ENCODE measurements at regions not wholly inside any gene's neighbourhood (a gene's known extent, or its start where the extent isn't known, plus 50 kb on each side); places are given as distances from the start of the nearest gene placed in this dataset.

DNA sequence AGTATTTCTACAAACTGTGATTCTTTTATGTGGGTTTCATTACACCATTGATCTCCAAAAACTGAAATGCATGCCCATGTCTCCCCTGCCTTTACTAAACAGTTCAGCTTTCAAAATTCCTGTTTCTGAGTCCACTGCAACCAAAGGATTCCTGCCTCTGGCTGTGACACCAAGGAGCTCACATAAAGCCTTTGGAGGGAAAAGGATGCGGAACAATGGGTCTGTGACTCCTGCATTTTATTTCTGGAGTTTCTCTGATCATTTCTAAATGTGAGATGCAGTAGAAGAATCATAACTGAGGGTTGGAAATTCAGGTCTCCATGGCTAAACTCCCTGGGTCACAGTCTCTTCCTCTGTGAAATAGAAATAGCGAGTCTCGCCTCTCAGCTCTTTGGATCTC, 149.5 kb downstream of the MEX3B start:
- DNase-seq = no peak
- H3K36me3 ChIP-seq = no peaks in the 10 kb centered on the region
- 81 to 97% methylated on average over 3 of the region's 3 CpGs for WGBS, 2 donors
- no peaks in the 10 kb centered on the region for H3K9me3 ChIP-seq
- no peak overlapping the region for H3K4me3 ChIP-seq
- no peaks in the 10 kb centered on the region for H3K27me3 ChIP-seq
- H3K27ac ChIP-seq = no peak overlapping the region
- no peak for TF ChIP-seq POLR2A (IDR thresholded peaks at IDR 0.05)
- TF ChIP-seq, protein P1, sequence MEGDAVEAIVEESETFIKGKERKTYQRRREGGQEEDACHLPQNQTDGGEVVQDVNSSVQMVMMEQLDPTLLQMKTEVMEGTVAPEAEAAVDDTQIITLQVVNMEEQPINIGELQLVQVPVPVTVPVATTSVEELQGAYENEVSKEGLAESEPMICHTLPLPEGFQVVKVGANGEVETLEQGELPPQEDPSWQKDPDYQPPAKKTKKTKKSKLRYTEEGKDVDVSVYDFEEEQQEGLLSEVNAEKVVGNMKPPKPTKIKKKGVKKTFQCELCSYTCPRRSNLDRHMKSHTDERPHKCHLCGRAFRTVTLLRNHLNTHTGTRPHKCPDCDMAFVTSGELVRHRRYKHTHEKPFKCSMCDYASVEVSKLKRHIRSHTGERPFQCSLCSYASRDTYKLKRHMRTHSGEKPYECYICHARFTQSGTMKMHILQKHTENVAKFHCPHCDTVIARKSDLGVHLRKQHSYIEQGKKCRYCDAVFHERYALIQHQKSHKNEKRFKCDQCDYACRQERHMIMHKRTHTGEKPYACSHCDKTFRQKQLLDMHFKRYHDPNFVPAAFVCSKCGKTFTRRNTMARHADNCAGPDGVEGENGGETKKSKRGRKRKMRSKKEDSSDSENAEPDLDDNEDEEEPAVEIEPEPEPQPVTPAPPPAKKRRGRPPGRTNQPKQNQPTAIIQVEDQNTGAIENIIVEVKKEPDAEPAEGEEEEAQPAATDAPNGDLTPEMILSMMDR (IDR thresholded peaks at IDR 0.05) = no peak
- H3K4me1 ChIP-seq = no peaks in the 10 kb centered on the region
- intact Hi-C loops (cut with DNase I) = no loop called here

DNA sequence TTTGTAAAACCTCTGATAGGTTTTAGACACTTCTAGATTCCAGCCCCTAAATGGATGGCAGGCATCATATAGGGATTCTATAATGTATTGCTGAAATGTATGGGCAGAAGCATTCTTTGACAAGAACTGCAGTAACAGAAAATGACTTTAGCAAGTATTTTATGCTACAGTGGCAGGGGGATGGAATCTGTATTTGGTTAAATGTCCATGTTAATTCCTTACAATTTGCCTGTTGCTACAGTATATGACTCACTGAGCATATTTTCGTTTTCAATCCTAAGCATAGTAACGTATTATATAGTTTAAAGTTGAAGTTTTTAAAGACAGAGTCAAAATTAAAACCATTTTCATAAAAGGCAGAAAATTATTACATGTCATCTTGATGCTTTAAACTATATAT, 150.1 kb downstream of the MEX3B start:
- TF ChIP-seq, protein P1 (IDR thresholded peaks at IDR 0.05) = no peak
- TF ChIP-seq POLR2A (IDR thresholded peaks at IDR 0.05) = no peak
- Histone ChIP-seq H3K9me3 (no peaks in the 10 kb centered on the region), H3K27ac (no peak overlapping the region), H3K4me1 (no peaks in the 10 kb centered on the region), H3K4me3 (no peak overlapping the region), H3K36me3 (no peaks in the 10 kb centered on the region), H3K27me3 (no peaks in the 10 kb centered on the region)
- DNase-seq = no peak
- 49 to 60% methylated on average over 2 of the region's 2 CpGs for WGBS, 2 donors
- intact Hi-C loops (cut with DNase I) = no loop called here

DNA sequence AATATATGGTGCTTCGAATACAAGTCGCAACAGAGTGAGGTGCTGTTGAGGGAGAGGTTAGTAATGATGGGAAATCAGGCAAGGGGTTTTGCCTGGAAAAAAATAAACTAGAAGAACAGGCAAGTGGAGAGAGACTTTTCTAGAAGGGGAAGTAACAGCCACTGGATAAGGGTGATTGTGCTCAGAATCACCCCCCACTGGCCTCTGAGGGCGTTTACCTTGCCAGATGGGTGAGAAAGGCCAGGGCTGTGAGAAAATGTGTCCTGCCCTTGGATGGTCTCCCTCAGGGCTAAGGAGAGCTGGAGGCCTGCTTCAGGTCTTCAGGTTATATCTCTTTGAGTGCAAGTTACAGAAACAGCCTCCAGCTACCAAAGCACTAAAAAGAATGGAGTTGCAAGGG, 151.8 kb downstream of the MEX3B start:
- no peak for DNase-seq
- Histone ChIP-seq H3K9me3 (no peaks in the 10 kb centered on the region), H3K4me1 (peaks cover 0 to 3% (median 0%) of the 10 kb centered on the region in 3 donors), H3K27ac (no peak overlapping the region), H3K36me3 (no peaks in the 10 kb centered on the region), H3K27me3 (no peaks in the 10 kb centered on the region), H3K4me3 (no peak overlapping the region)
- WGBS, 2 donors = 79 to 83% methylated on average over 3 of the region's 3 CpGs
- TF ChIP-seq, protein P1 (IDR thresholded peaks at IDR 0.05) = no peak
- TF ChIP-seq POLR2A (IDR thresholded peaks at IDR 0.05) = no peak
- intact Hi-C loops (cut with DNase I) = no loop called here

DNA sequence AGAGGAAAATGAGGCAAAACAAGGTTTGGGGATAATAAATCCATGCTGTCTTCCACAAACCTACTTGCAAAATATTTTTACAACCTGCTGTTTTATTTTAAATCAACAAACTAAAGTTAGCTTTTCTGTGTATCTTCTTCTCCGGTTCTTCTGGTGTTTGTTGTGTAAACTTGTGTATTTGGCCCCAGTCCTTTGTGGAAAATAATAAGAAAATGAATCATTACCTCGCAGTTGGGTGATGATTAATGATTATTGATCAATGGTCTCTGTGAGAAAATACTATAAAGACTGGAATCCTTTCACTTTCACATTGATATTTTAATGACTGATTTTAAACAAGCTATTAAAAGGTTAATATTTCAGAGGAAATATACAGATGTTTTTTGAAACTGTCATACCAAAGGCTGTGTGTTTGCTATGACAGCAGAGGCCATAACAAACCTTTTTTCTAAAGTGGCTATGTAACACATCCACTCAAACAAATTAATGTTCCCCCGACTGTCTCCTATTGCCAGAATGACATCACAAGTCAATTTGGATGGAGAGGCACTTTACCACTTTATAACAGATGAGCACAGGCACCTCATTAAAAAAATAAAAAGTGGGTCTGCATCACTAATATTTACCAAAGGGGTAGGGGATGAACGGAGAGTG, 152.5 kb downstream of the MEX3B start:
- no peak overlapping the region for H3K4me3 ChIP-seq
- intact Hi-C loops (cut with DNase I) = no loop called here
- peaks cover 3 to 10% (median 5%) of the 10 kb centered on the region in 3 donors for H3K4me1 ChIP-seq
- DNase-seq = no peak
- H3K27ac ChIP-seq = no peak overlapping the region
- H3K27me3 ChIP-seq = no peaks in the 10 kb centered on the region
- H3K36me3 ChIP-seq = no peaks in the 10 kb centered on the region
- TF ChIP-seq, protein P1 (IDR thresholded peaks at IDR 0.05) = no peak
- TF ChIP-seq POLR2A (IDR thresholded peaks at IDR 0.05) = no peak
- WGBS, 2 donors = 36% methylated on average over 4 of the region's 4 CpGs
- H3K9me3 ChIP-seq = no peaks in the 10 kb centered on the region

DNA sequence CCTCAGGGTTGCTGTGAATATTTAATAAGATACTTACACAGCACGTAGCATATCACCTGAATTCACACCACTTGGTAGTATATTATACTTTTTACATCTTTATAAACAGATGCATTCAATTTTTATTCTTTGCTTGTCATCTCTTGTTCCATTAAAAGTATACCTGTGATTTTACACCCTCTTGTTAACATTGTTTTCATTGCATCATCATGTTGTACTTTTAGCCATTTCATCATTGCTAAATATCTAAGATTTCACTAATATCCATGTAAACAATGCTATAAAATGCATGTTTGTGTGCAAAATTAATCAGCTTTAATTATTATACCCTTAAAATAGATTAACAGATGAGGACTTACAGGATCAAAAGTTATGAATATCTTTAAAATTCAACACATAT, 155.3 kb downstream of the MEX3B start:
- H3K4me3 ChIP-seq = no peak overlapping the region
- H3K9me3 ChIP-seq = no peaks in the 10 kb centered on the region
- H3K27me3 ChIP-seq = no peaks in the 10 kb centered on the region
- 85 to 86% methylated on average over 1 of the region's 1 CpG for WGBS, 2 donors
- H3K27ac ChIP-seq = no peak overlapping the region
- H3K4me1 ChIP-seq = peaks cover 3 to 19% (median 12%) of the 10 kb centered on the region in 3 donors
- no peak for TF ChIP-seq POLR2A (IDR thresholded peaks at IDR 0.05)
- TF ChIP-seq, protein P1 (IDR thresholded peaks at IDR 0.05) = no peak
- no peak for DNase-seq
- intact Hi-C loops (cut with DNase I) = no loop called here
- no peaks in the 10 kb centered on the region for H3K36me3 ChIP-seq

All from esophagus squamous epithelium (tissue), 5 donors.